ENCODE measurements at regions not wholly inside any gene's neighbourhood (a gene's known extent, or its start where the extent isn't known, plus 50 kb on each side); places are given as distances from the start of the nearest gene placed in this dataset.

GRCh38 chr4:111221371-111221770 lies 598.5 kb upstream of the PITX2 start:
- no peaks in the 10 kb centered on the region for H3K9me3 ChIP-seq (ENCODE audit: control insufficient read depth, low read length, poor library complexity, severe bottlenecking)
- H3K4me1 Mint-ChIP-seq = no peaks in the 10 kb centered on the region
- no peaks in the 10 kb centered on the region for H3K36me3 Mint-ChIP-seq (ENCODE audit: low read depth)
- ATAC-seq (no peak), DNase-seq (no peak)
- H3K27me3 Mint-ChIP-seq = no peaks in the 10 kb centered on the region
- H3K27ac Mint-ChIP-seq = no peak overlapping the region
- no peak overlapping the region for H3K4me3 Mint-ChIP-seq

- Mint-ChIP-seq H3K36me3 (ENCODE audit: low read depth) (no peaks in the 10 kb centered on the region), H3K4me1 (no peaks in the 10 kb centered on the region), H3K27ac (no peak overlapping the region), H3K27me3 (no peaks in the 10 kb centered on the region), H3K4me3 (no peak overlapping the region)
- DNase-seq (no peak), ATAC-seq (no peak)
- H3K9me3 ChIP-seq (ENCODE audit: control insufficient read depth, low read length, poor library complexity, severe bottlenecking) = no peaks in the 10 kb centered on the region
Observed at GRCh38 chr4:111228396-111228795, 605.5 kb upstream of the PITX2 start.

GRCh38 chr4:111228874-111229273 lies 606.0 kb upstream of the PITX2 start:
- no peak overlapping the region for H3K27ac Mint-ChIP-seq
- H3K36me3 Mint-ChIP-seq (ENCODE audit: low read depth) = no peaks in the 10 kb centered on the region
- H3K4me3 Mint-ChIP-seq = no peak overlapping the region
- no peaks in the 10 kb centered on the region for H3K27me3 Mint-ChIP-seq
- DNase-seq = no peak
- no peaks in the 10 kb centered on the region for H3K4me1 Mint-ChIP-seq
- no peaks in the 10 kb centered on the region for H3K9me3 ChIP-seq (ENCODE audit: control insufficient read depth, low read length, poor library complexity, severe bottlenecking)
- ATAC-seq = no peak

GRCh38 chr4:111230265-111230664 lies 607.4 kb upstream of the PITX2 start:
- H3K9me3 ChIP-seq (ENCODE audit: control insufficient read depth, low read length, poor library complexity, severe bottlenecking) = no peaks in the 10 kb centered on the region
- H3K27me3 Mint-ChIP-seq = no peaks in the 10 kb centered on the region
- H3K36me3 Mint-ChIP-seq (ENCODE audit: low read depth) = no peaks in the 10 kb centered on the region
- no peak overlapping the region for H3K27ac Mint-ChIP-seq
- ATAC-seq (no peak), DNase-seq (no peak)
- no peaks in the 10 kb centered on the region for H3K4me1 Mint-ChIP-seq
- no peak overlapping the region for H3K4me3 Mint-ChIP-seq

- H3K27me3 Mint-ChIP-seq = no peaks in the 10 kb centered on the region
- no peak overlapping the region for H3K27ac Mint-ChIP-seq
- H3K9me3 ChIP-seq (ENCODE audit: control insufficient read depth, low read length, poor library complexity, severe bottlenecking) = no peaks in the 10 kb centered on the region
- DNase-seq = no peak
- no peak overlapping the region for H3K4me3 Mint-ChIP-seq
- no peaks in the 10 kb centered on the region for H3K4me1 Mint-ChIP-seq
- ATAC-seq = no peak
- no peaks in the 10 kb centered on the region for H3K36me3 Mint-ChIP-seq (ENCODE audit: low read depth)
Observed at GRCh38 chr4:111231281-111231680, 608.4 kb upstream of the PITX2 start.

GRCh38 chr4:111234939-111235338 lies 612.1 kb upstream of the PITX2 start:
- no peak for DNase-seq
- Mint-ChIP-seq H3K36me3 (ENCODE audit: low read depth) (no peaks in the 10 kb centered on the region), H3K4me3 (no peak overlapping the region)

GRCh38 chr4:111263836-111264235 lies 641.0 kb upstream of the PITX2 start:
- no peak for ATAC-seq
- Mint-ChIP-seq H3K4me1 (no peaks in the 10 kb centered on the region), H3K4me3 (no peak overlapping the region), H3K27ac (no peak overlapping the region), H3K27me3 (no peaks in the 10 kb centered on the region), H3K36me3 (ENCODE audit: low read depth) (no peaks in the 10 kb centered on the region)
- DNase-seq = no peak
- no peaks in the 10 kb centered on the region for H3K9me3 ChIP-seq (ENCODE audit: control insufficient read depth, low read length, poor library complexity, severe bottlenecking)

More at GRCh38 chr4:111234939-111235338, 612.1 kb upstream of the PITX2 start:
- no peak overlapping the region for H3K27ac Mint-ChIP-seq
- no peaks in the 10 kb centered on the region for H3K9me3 ChIP-seq (ENCODE audit: control insufficient read depth, low read length, poor library complexity, severe bottlenecking)
- ATAC-seq = no peak
- H3K4me1 Mint-ChIP-seq = no peaks in the 10 kb centered on the region
- no peaks in the 10 kb centered on the region for H3K27me3 Mint-ChIP-seq

GRCh38 chr4:111266937-111267336 lies 644.1 kb upstream of the PITX2 start:
- no peak overlapping the region for H3K4me3 Mint-ChIP-seq
- H3K27ac Mint-ChIP-seq = no peak overlapping the region
- no peak for ATAC-seq
- H3K4me1 Mint-ChIP-seq = no peaks in the 10 kb centered on the region
- DNase-seq = no peak
- H3K9me3 ChIP-seq (ENCODE audit: control insufficient read depth, low read length, poor library complexity, severe bottlenecking) = no peaks in the 10 kb centered on the region
- no peaks in the 10 kb centered on the region for H3K27me3 Mint-ChIP-seq
- no peaks in the 10 kb centered on the region for H3K36me3 Mint-ChIP-seq (ENCODE audit: low read depth)

- no peaks in the 10 kb centered on the region for H3K4me1 Mint-ChIP-seq
- H3K9me3 ChIP-seq (ENCODE audit: control insufficient read depth, low read length, poor library complexity, severe bottlenecking) = no peaks in the 10 kb centered on the region
- DNase-seq = no peak
- no peak overlapping the region for H3K4me3 Mint-ChIP-seq
- H3K36me3 Mint-ChIP-seq (ENCODE audit: low read depth) = no peaks in the 10 kb centered on the region
- no peak for ATAC-seq
- no peaks in the 10 kb centered on the region for H3K27me3 Mint-ChIP-seq
- no peak overlapping the region for H3K27ac Mint-ChIP-seq
Observed at GRCh38 chr4:111267786-111268185, 644.9 kb upstream of the PITX2 start.

GRCh38 chr4:111268769-111269414 lies 646.0 kb upstream of the PITX2 start:
- H3K4me3 Mint-ChIP-seq = no peak overlapping the region
- no peaks in the 10 kb centered on the region for H3K27me3 Mint-ChIP-seq
- ATAC-seq (no peak), DNase-seq (no peak)
- H3K4me1 Mint-ChIP-seq = no peaks in the 10 kb centered on the region
- no peaks in the 10 kb centered on the region for H3K36me3 Mint-ChIP-seq (ENCODE audit: low read depth)
- H3K27ac Mint-ChIP-seq = no peak overlapping the region
- H3K9me3 ChIP-seq (ENCODE audit: control insufficient read depth, low read length, poor library complexity, severe bottlenecking) = no peaks in the 10 kb centered on the region

- ATAC-seq (no peak), DNase-seq (no peak)
- no peaks in the 10 kb centered on the region for H3K9me3 ChIP-seq (ENCODE audit: control insufficient read depth, low read length, poor library complexity, severe bottlenecking)
- no peaks in the 10 kb centered on the region for H3K4me1 Mint-ChIP-seq
- H3K27ac Mint-ChIP-seq = no peak overlapping the region
- H3K36me3 Mint-ChIP-seq (ENCODE audit: low read depth) = no peaks in the 10 kb centered on the region
- H3K27me3 Mint-ChIP-seq = no peaks in the 10 kb centered on the region
- no peak overlapping the region for H3K4me3 Mint-ChIP-seq
Observed at GRCh38 chr4:111269439-111269838, 646.6 kb upstream of the PITX2 start.

GRCh38 chr4:111274060-111274459 lies 651.2 kb upstream of the PITX2 start:
- no peaks in the 10 kb centered on the region for H3K27me3 Mint-ChIP-seq
- no peak for DNase-seq
- H3K36me3 Mint-ChIP-seq (ENCODE audit: low read depth) = no peaks in the 10 kb centered on the region
- H3K4me3 Mint-ChIP-seq = no peak overlapping the region
- no peaks in the 10 kb centered on the region for H3K9me3 ChIP-seq (ENCODE audit: control insufficient read depth, low read length, poor library complexity, severe bottlenecking)
- H3K4me1 Mint-ChIP-seq = no peaks in the 10 kb centered on the region
- ATAC-seq = no peak
- H3K27ac Mint-ChIP-seq = no peak overlapping the region

- Mint-ChIP-seq H3K4me1 (no peaks in the 10 kb centered on the region), H3K27ac (no peak overlapping the region), H3K36me3 (ENCODE audit: low read depth) (no peaks in the 10 kb centered on the region), H3K4me3 (no peak overlapping the region), H3K27me3 (no peaks in the 10 kb centered on the region)
- ATAC-seq (no peak), DNase-seq (no peak)
- H3K9me3 ChIP-seq (ENCODE audit: control insufficient read depth, low read length, poor library complexity, severe bottlenecking) = no peaks in the 10 kb centered on the region
Observed at GRCh38 chr4:111274486-111274885, 651.6 kb upstream of the PITX2 start.

GRCh38 chr4:111281219-111281618 lies 658.3 kb upstream of the PITX2 start:
- H3K9me3 ChIP-seq (ENCODE audit: control insufficient read depth, low read length, poor library complexity, severe bottlenecking) = no peaks in the 10 kb centered on the region
- DNase-seq (no peak), ATAC-seq (no peak)
- no peak overlapping the region for H3K27ac Mint-ChIP-seq
- no peaks in the 10 kb centered on the region for H3K4me1 Mint-ChIP-seq
- peaks cover 9% of the 10 kb centered on the region for H3K27me3 Mint-ChIP-seq
- no peak overlapping the region for H3K4me3 Mint-ChIP-seq
- H3K36me3 Mint-ChIP-seq (ENCODE audit: low read depth) = no peaks in the 10 kb centered on the region
